Activated T-cell treated with anti-CD3 and anti-CD28 coated beads, Interleukin-2, amount 50 U/mL, for 1 hour (primary cell): ENCODE measurements at regions not wholly inside any gene's neighbourhood (a gene's known extent, or its start where the extent isn't known, plus 50 kb on each side); places are given as distances from the start of the nearest gene placed in this dataset.

Experiments used
- DNase-seq: peaks from one replicate; pipeline ENCODE4 v3.0.0-alpha.2; 2020

- DNase-seq: no peak
These were observed 226.9 kb downstream of the CDC5L start for GRCh38 chr6:44614396-44614795.

- DNase-seq: no peak
These were observed 228.1 kb downstream of the CDC5L start for GRCh38 chr6:44615621-44616020.

DNA sequence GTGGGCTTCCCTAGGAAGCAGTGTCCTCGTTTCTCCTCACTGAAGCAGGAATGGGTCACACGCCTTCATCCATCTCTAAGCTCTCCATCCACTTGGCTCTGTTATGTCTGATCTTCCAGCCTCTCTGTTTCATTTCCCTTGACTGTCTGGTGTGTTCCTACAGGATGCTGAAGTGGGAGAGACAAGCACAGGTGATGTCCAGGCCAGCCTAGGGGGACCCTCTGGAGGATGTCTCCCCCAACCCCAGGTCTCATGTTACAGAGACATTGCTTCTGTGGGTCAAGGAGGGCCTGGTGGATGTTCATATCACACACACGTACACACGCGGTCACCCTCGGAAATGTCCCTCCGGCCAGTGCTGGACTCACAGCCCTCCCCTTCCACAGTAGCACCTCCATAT lies 229.9 kb downstream of the CDC5L start:
- DNase-seq: no peak

DNA sequence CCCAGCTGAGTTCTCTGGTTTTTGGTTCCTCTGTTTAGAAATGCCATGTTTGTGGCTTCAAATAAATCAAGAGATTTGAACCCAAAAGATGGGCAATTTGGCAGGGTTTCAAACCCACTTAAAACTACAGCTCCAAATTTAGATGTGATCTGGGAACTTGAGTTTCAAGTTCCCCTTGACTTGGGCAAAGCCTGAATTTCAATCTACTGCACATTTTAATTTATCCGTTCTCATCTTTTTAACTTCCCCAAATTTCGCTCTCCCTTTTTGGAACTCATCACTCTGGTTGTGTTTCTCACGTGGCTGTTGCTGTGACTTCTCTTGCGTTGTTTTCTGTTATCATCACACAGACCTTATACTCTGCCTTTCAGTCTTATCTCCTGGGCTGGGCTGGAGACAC lies 230.9 kb downstream of the CDC5L start:
- no peak for DNase-seq

DNA sequence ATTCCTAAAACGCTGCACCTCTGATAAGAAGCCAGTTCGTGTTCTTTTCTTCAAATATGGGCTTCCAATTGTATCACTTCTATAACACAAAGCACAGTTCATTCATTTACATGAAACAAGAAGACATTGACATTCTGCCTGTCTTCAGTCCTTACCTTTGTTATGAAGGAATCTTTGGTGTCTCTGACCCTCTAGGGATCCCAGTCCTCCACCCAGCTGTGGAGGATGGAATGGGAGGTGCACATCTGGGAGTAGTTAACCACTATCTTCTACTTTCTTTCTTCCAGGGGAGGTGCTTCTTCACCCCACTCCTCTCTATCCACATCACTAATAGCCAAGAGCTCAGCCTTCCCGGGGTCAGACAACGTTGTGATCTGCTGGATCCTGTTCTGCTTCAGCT lies 233.4 kb downstream of the CDC5L start:
- DNase-seq: no peak

DNA sequence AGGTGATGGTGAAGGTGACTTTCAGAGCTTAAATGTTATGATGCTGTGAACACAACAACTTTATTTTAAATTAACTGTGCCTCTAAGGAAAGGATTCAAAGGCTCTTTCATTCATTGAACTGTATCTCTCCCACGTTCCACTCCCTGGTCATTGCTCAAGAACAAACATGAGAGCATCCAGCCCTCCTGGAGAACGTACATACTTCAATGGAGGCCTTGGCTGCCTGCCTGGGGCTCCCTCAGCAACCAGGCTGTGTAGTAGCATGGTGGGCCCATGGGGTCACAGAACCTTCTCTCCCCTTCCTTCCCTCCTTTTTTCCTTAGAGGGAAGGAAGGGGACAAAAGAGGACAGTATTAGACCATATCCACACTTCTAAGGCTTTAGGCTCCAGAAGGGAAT lies 234.3 kb downstream of the CDC5L start:
- DNase-seq: no peak

GRCh38 chr6:44622555-44622954 lies 235.0 kb downstream of the CDC5L start:
- DNase-seq: no peak

GRCh38 chr6:44622956-44623355 lies 235.4 kb downstream of the CDC5L start:
- no peak for DNase-seq

- no peak for DNase-seq
These were observed 236.7 kb downstream of the CDC5L start for GRCh38 chr6:44624226-44624625.

DNA sequence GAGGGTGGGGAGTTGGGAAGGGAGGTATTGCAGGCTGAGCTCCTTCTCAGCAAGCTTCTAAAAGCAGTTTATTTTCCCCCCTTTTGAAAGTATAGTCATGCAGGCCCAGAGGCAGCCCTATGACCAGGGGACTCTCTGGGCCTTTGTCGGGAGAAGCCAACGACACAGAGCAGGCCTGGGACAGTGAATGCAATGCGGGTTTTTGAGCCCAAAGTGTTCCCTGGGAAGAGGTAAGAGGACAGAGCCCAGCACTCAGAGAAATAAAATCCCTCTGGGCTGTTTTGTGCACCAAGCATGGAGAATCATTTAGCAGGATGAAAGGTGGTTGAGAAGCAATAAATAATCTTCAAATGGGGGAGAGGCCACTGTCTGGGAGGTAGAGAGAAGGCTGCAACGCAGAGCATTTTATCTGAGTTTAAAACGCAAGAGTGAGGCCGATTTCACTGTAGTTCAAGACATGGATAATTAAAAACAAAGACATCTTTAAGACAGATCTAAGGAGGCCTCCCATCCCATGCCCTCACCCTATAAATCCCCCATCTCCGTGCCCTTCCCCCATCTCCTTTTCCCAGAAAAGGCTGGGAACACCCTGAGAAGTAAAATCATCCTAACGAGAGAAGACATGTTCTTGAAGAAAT lies 237.5 kb downstream of the CDC5L start:
- no peak for DNase-seq

DNA sequence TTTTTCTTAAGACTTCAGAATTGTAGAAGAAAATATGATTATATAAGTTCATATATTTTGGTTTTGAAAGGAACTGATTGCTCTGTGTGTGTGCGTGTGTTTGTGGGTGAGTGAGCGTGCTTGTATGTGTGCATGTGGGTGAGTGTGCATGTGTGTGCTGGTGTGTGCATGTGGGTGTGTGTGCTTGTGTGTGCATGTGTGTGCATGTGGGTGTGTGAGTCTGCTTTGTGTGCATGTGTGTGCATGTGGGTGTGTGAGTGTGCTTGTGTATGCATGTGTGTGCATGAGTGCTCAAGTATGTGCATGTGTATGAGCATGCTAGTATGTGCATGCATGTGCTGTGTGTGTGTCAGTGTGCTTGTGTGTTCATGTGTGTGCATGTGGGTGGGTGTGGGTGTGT lies 238.5 kb downstream of the CDC5L start:
- no peak for DNase-seq

DNA sequence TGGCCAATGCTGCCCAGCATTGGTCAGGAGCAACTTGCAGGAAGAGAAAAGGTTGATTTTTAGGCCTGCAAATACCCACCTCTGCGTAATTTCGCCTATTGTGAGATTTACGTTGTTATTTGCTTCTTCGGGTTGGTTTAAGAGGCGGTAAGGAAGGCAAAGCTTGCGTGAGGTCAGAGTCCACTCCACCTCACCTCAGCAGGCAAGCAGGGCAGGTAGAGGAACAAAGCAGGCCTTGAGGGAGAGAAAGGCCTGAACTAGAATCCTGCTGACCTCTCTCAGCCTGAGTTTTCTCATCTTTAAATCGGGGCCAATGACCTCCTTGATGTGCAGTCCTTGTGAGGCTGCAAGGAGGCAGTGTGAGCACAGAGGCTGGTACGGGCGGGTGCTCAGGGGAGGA lies 239.1 kb downstream of the CDC5L start:
- DNase-seq: no peak

- no peak for DNase-seq
These were observed 239.8 kb downstream of the CDC5L start for GRCh38 chr6:44627091-44627882.

GRCh38 chr6:44627883-44628271 lies 240.4 kb downstream of the CDC5L start:
- no peak for DNase-seq

DNA sequence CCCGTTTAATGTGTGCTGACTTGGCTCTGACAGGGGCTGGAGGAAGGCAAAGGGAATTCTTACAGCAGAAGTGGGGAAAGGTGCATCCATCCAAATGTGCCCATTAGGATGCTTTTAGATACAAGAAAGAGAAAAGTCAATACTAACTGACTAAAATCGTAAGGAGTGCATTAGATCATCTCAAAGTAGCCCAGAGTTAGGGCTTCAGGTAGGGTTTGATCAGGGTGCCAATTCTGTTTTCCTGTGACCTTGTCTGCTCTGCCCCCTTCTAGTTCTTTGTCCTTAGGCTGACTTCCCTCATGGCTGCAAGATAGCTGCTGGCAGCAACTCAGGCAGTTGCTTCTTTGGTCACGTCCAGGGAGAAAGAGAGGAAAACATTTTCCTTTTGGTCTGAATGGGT lies 240.8 kb downstream of the CDC5L start:
- no peak for DNase-seq

DNA sequence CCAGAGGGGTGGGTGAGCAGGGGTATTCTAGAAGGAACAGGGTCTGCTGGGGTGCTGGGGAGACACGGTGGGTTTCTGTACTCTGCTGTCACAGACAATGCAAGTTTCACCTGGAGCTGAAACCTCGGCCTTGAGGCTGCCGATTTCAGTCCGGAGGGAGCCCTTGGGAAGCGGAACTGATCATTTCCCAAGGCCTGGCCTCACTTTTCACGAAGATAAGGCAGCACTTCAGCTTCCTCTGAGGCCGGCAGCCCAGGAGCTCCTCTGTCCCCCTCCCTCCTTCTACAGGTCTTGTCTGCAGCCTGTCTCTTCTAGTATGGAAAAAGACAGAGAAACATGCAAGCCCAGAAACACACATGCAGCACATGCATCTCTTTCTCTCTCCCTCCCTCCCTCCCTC lies 242.1 kb downstream of the CDC5L start:
- no peak for DNase-seq

GRCh38 chr6:44630125-44631028 lies 242.9 kb downstream of the CDC5L start:
- no peak for DNase-seq

DNA sequence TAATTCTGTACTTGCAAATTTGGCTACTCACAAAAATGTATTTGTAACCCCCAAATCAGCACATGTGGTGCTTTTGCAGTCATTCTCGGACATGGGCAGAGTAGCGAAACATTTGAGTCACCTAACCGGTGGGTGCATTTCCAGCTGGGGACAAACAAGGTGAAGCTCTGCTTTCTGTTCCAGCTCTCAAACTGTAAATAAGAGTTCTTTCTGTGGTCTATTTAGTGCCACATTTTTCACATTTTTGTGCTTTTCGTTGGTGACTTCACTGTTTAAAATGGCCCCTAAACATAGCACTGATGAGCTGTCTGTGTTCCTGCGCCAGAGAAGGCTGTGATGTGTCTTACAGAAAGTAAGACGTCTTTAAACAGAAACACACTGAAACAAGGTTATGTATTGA lies 244.5 kb downstream of the CDC5L start:
- DNase-seq: no peak

- DNase-seq: no peak
These were observed 246.8 kb downstream of the CDC5L start for GRCh38 chr6:44634321-44634720.

DNA sequence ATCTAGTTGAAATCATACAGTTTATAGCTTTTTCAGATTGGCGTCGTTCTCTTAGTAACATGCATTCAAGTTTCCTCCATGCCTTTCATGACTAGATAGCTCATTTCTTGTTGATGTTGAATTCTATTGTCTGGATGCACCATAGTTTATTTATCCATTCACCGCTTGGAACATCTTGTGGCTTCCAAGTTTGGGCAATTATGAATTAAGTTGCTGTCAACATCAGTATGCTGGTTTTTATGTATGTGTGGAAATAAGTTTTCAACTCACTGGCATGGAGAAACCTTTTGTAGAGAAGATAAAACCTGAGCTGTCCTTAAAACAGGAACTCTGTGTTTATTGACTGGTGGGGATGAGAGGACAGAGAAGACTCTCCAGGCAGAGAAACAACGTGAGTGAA lies 248.0 kb downstream of the CDC5L start:
- DNase-seq: no peak

DNA sequence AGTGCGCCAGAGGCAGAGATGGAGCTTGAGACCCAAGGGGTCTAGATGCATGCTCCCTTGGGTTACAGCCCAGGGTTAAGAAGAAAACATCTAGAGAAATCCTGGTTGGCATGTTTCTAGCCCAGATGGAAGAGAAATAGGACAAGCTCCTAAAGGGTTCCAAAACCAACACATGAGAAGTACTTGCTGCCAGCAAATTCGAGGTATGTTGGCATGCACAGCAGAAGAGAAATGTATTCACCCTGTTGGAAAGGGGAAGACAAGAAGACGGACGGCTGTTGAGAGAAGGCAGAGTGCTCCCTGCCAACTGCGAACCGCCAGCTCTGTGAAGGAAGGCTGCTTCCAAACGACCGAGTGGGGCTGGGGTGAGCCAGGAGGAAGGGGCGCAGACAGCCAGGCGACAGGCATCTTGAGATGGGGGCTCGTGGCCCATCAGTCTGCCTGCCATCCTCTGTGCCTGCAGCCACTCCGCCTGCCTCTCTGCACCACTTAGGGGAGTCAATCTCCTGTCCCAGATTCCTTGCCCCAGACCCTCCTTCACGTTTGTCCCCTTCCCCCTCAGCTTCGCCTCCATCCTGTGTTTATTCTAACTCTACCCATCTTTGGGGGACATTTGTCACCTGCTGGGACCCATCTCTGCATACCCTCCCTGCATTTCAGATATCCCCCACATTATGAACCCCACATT lies 249.2 kb downstream of the CDC5L start:
- no peak for DNase-seq

GRCh38 chr6:44641344-44642031 lies 254.0 kb downstream of the CDC5L start:
- DNase-seq: no peak

DNA sequence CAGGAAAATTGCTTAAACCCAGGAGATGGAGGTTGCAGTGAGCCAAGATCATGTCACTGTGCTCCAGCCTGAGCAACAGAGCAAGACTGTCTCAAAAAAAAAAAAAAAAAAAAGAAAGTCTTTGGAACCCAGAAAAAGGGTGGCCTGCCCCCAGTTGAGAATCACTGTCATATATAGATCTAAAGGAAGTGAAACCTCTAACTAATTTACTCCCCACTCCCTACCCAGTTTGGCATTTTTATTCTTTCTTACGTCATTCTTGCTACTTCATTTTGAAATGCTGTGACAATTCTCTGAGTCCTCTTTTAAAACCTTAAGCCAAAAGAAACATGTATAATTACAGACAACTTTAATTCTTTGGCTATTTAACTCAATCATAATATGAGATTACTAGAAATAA lies 254.8 kb downstream of the CDC5L start:
- DNase-seq: no peak
